Esophagus muscularis mucosa (tissue), 4 donors: ENCODE measurements at regions not wholly inside any gene's neighbourhood (a gene's known extent, or its start where the extent isn't known, plus 50 kb on each side); places are given as distances from the start of the nearest gene placed in this dataset.
A peak's percentile ranks its signal among the peaks of the same experiment; 100 is the strongest.

Experiments used
- DNase-seq: peaks from one replicate; pipeline ENCODE4 v3.0.0-alpha.2; 2017; ENCODE audit errors: extremely low spot score
- H3K27ac ChIP-seq, 4 donors: fragments of 200-600 bp; sonication (generic); replicated peaks in 1 of 4; 1 replicate in 3 of 4; 2 replicates in 1 of 4; pipeline ENCODE4 v1.5.1; 2016 to 2019; ENCODE audit warnings: mild to moderate bottlenecking in 1 of 4
- H3K27me3 ChIP-seq, 4 donors: fragments of 200-600 bp; sonication (generic); one replicate each; pipeline versions ENCODE4 v1.5.1 to v1.6.0; 2016 to 2019
- H3K36me3 ChIP-seq, 4 donors: fragments of 200-600 bp; sonication (generic); one replicate each; pipeline ENCODE4 v1.5.1; 2016 to 2019
- H3K4me1 ChIP-seq, 4 donors: fragments of 200-600 bp; sonication (generic); one replicate each; pipeline ENCODE4 v1.5.1; 2016 to 2019
- H3K4me3 ChIP-seq, 4 donors: fragments of 200-600 bp; sonication (generic); 1 replicate in 2 of 4; 2 replicates in 2 of 4; pipeline ENCODE4 v1.5.1; 2016 to 2019; ENCODE audit warnings: mild to moderate bottlenecking in 4 of 4, moderate library complexity in 1 of 4
- H3K9me3 ChIP-seq, 4 donors: fragments of 200-600 bp; sonication (generic); 1 replicate in 3 of 4; 2 replicates in 1 of 4; pipeline ENCODE4 v1.5.1; 2016 to 2019
- EP300 ChIP-seq: sonication (generic); formaldehyde crosslinking; IDR thresholded peaks from one replicate; pipeline ENCODE4 v1.6.1; 2017; ENCODE audit warnings: antibody characterized with exemption
- POLR2A ChIP-seq: fragments of 450-650 bp; IDR thresholded peaks from one replicate; pipeline ENCODE4 v1.6.1; 2017; ENCODE audit warnings: antibody characterized with exemption, moderate library complexity, mild to moderate bottlenecking, low read depth
- POLR2AphosphoS5 ChIP-seq, 2 donors: sonication (generic); formaldehyde crosslinking; IDR thresholded peaks; one replicate each; pipeline ENCODE4 v1.6.1; 2017; ENCODE audit warnings: antibody characterized with exemption in 2 of 2
- WGBS: methylation state at CpG from one replicate; pipeline ENCODE4 v1.1.5; 2018; 5-methylcytosine and 5-hydroxymethylcytosine counted together
- intact Hi-C: fragments of 100-400 bp; cut with DNase I; formaldehyde crosslinking; loops from one replicate; pipeline ENCODE4 v1.15.1; 2023
- TF ChIP-seq, protein P1 (sequence below), 3 experiments: fragments of 200-600 bp in 2 of 3; fragments of 450-650 bp in 1 of 3; sonication (generic) in 2 of 3; IDR thresholded peaks; one replicate each; pipeline ENCODE4 v1.5.1; 2017 to 2019; ENCODE audit warnings: antibody characterized with exemption in 3 of 3, mild to moderate bottlenecking in 2 of 3, moderate library complexity in 1 of 3

DNA sequence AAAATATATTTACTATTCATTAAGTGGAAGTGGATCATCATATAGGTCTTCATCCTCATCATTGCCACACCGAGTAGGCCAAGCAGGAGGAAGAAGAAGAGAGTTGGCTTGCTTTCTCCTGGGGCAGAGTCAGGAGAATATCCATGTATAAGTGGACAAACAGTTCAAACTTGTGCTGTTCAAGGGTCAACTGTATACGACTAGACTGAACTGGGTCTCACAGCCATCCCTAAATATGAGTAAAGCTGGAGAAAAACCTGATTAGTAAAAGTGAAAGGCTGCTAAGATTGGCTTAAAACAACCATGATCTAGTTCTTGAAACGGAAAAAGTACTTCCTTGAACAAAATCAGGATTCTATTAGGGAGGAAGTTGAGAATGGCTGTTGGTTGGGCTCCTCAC, 276.7 kb upstream of the ADRA1B start:
- WGBS = 75% methylated on average over 3 of the region's 3 CpGs
- intact Hi-C loops = no loop called here
- Histone ChIP-seq H3K4me1 (peaks cover 0 to 4% (median 0%) of the 10 kb centered on the region in 4 donors), H3K36me3 (no peaks in the 10 kb centered on the region), H3K9me3 (no peaks in the 10 kb centered on the region), H3K27ac (no peak overlapping the region), H3K27me3 (no peaks in the 10 kb centered on the region), H3K4me3 (no peak overlapping the region)
- TF ChIP-seq, protein P1, sequence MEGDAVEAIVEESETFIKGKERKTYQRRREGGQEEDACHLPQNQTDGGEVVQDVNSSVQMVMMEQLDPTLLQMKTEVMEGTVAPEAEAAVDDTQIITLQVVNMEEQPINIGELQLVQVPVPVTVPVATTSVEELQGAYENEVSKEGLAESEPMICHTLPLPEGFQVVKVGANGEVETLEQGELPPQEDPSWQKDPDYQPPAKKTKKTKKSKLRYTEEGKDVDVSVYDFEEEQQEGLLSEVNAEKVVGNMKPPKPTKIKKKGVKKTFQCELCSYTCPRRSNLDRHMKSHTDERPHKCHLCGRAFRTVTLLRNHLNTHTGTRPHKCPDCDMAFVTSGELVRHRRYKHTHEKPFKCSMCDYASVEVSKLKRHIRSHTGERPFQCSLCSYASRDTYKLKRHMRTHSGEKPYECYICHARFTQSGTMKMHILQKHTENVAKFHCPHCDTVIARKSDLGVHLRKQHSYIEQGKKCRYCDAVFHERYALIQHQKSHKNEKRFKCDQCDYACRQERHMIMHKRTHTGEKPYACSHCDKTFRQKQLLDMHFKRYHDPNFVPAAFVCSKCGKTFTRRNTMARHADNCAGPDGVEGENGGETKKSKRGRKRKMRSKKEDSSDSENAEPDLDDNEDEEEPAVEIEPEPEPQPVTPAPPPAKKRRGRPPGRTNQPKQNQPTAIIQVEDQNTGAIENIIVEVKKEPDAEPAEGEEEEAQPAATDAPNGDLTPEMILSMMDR (IDR thresholded peaks at IDR 0.05) = no peak
- TF ChIP-seq POLR2AphosphoS5 (IDR thresholded peaks at IDR 0.05) = no peak
- no peak for TF ChIP-seq POLR2A
- no peak for TF ChIP-seq EP300
- DNase-seq = peak; percentile 37

DNA sequence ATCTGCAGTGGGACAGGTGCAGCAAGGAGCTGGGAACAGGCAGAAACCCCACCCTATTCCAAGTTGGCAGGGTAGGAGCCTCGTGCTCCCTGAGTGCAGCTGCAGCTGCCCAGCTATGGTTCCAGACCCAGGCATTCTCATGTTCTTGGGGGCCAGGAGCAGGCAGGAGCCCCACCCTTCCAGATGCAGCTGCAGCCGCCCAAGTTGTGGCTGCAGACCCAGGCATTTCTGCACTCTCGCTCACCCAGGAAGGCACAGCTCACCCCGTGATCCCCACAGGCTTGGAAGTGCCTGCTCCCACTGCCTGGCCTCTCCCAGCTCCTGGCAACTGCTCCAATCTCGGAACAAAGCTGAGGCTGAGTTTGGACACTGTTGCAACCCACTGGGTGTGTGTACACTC, 275.8 kb upstream of the ADRA1B start:
- Histone ChIP-seq H3K27me3 (no peaks in the 10 kb centered on the region), H3K4me1 (peaks cover 0 to 4% (median 0%) of the 10 kb centered on the region in 4 donors), H3K4me3 (no peak overlapping the region), H3K9me3 (no peaks in the 10 kb centered on the region), H3K27ac (no peak overlapping the region), H3K36me3 (no peaks in the 10 kb centered on the region)
- intact Hi-C loops = no loop called here
- peak; percentile 47 for DNase-seq
- TF ChIP-seq EP300 = no peak
- WGBS = 83% methylated on average over 1 of the region's 5 CpGs

DNA sequence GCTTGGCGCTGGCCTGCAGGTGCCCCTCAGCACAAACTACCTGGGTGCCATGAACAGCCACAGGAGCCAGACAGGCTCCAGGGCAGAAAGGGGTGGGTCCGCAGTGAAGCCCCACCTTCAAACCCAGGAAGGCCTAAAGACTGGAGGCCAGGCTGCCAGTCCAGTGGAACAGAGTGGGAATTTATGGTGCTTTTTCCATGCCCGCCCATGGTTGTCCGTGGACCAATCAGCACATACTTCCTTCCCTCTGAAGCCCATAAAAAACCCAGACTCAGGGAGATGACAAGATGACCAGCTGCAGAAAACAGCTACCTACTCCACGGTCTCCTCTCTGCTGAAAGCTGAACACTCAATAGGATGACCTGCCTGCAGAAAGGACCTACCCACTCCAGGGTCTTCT, 275.4 kb upstream of the ADRA1B start:
- TF ChIP-seq POLR2AphosphoS5 (IDR thresholded peaks at IDR 0.05) (no peak), EP300 (no peak), POLR2A (no peak)
- TF ChIP-seq, protein P1 (IDR thresholded peaks at IDR 0.05) = no peak
- peak; percentile 82 for DNase-seq
- Histone ChIP-seq H3K4me1 (peaks cover 0 to 4% (median 0%) of the 10 kb centered on the region in 4 donors), H3K4me3 (no peak overlapping the region), H3K9me3 (no peaks in the 10 kb centered on the region), H3K27me3 (no peaks in the 10 kb centered on the region), H3K27ac (no peak overlapping the region), H3K36me3 (no peaks in the 10 kb centered on the region)
- intact Hi-C loops = no loop called here
- 95% methylated on average over 4 of the region's 5 CpGs for WGBS

DNA sequence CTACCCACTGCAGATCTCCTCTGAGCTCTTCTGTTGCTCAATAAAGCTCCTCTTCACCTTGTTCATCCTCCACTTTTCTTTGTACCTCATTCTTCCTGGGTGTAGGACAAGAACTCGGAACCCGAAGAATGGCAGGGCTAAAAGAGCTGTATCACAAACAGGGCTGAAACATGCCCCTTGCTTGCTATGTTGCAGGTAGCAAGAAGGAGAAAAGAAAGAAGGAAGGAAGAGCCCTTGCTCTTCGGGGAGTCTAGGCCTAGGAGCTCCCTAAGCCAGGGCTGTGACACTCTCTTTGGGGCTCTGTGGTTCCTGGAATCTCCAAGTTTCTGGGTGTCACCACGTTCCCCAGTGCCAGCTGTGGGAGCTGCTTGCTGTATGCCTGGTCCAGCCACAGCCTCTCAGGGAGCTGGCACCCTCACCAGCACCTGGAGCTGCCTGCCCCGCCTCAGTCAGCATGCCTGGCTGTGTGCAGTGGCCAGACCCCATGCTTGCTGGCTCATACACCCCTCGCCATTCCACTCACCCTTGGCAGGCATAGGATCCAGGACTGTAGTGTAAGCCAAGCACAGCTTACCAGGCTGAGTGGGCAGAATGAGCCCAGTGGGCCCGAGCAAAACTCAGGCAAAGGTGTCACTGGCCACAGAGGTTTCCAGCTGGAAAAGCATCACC, 274.8 kb upstream of the ADRA1B start:
- intact Hi-C loops = no loop called here
- Histone ChIP-seq H3K4me1 (peaks cover 0 to 4% (median 0%) of the 10 kb centered on the region in 4 donors), H3K36me3 (no peaks in the 10 kb centered on the region), H3K27ac (no peak overlapping the region), H3K9me3 (no peaks in the 10 kb centered on the region), H3K4me3 (no peak overlapping the region), H3K27me3 (no peaks in the 10 kb centered on the region)
- WGBS = 76% methylated on average over 6 of the region's 7 CpGs
- DNase-seq = peak; percentile 74
- no peak for TF ChIP-seq POLR2A
- TF ChIP-seq POLR2AphosphoS5 (IDR thresholded peaks at IDR 0.05) = no peak
- TF ChIP-seq EP300 = no peak
- TF ChIP-seq, protein P1 (IDR thresholded peaks at IDR 0.05) = no peak

DNA sequence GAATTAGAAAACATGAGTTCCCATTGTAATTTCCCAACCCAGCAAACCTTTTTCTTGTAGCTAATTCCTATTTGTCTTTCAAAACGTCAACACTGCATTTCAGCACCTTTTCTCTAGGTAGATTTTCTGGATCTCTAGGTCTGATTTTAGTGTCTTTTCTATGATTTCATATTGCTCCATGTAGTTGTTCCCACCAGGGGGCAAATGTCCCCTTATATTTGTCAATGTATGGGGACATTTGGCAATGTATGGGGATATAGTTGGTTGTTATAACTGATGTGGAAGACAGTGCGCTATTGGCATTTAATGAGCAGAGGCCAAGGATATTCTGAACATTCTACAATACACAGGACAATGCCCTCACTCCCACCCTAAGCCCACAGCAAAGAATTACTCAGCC, 273.9 kb upstream of the ADRA1B start:
- Histone ChIP-seq H3K27ac (no peak overlapping the region), H3K4me3 (no peak overlapping the region), H3K4me1 (peaks cover 0 to 4% (median 0%) of the 10 kb centered on the region in 4 donors), H3K9me3 (no peaks in the 10 kb centered on the region), H3K27me3 (no peaks in the 10 kb centered on the region), H3K36me3 (no peaks in the 10 kb centered on the region)
- intact Hi-C loops = no loop called here
- TF ChIP-seq EP300 = no peak
- TF ChIP-seq POLR2AphosphoS5 (IDR thresholded peaks at IDR 0.05) = no peak
- DNase-seq = peak; percentile 57
- WGBS = 89% methylated on average over 2 of the region's 2 CpGs

DNA sequence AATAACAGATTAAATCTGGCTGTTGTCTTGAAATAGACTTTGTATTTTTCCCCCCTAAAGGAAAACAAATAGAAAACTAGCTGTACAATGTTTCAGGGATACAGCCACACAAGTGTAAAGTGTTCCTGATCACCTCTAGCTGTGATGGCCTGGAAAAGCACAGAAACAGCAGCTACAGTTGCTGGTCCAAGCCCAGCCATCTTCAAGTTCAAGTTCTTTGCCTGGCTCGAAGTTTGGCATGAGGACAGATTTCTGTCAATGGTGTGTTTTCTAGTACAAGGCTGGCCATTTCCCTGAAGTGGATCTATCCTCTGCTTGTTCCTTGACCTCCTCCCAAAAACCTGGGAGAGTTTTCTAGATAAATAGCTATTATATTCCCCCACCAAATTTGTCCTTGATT, 272.2 kb upstream of the ADRA1B start:
- DNase-seq = peak; percentile 17
- H3K4me3 ChIP-seq = no peak overlapping the region
- H3K36me3 ChIP-seq = no peaks in the 10 kb centered on the region
- TF ChIP-seq, protein P1 (IDR thresholded peaks at IDR 0.05) = no peak
- no peak for TF ChIP-seq POLR2A
- no peak for TF ChIP-seq POLR2AphosphoS5 (IDR thresholded peaks at IDR 0.05)
- TF ChIP-seq EP300 = no peak
- peaks cover 0 to 4% (median 0%) of the 10 kb centered on the region in 4 donors for H3K4me1 ChIP-seq
- 29% methylated on average over 1 of the region's 1 CpG for WGBS
- no peak overlapping the region for H3K27ac ChIP-seq
- no peaks in the 10 kb centered on the region for H3K9me3 ChIP-seq
- intact Hi-C loops = no loop called here
- no peaks in the 10 kb centered on the region for H3K27me3 ChIP-seq
